ENCODE measurements at regions not wholly inside any gene's neighbourhood (a gene's known extent, or its start where the extent isn't known, plus 50 kb on each side); places are given as distances from the start of the nearest gene placed in this dataset.

DNA sequence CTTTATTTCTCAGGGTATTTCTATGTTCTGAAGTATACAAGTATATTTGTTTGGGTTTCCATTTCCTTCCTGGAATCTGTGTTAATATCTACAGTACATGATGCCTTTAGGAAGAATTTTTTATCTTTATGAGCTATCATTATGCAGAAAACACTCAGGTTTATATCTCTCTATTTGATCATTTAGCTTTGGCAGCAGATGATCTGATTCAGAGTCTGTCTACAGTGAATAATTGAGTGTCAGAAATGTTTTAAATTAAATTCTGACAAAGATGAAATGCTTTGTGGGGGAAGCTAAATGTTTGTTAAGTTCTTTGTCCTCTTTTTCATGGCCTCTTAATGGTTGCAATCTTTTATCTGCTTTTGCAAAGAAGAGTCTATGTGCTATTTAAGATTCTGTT lies 2141.0 kb upstream of the ACO1 start:
- SMC1A ChIA-PET (ENCODE audit: uncharacterized antibody, unreplicated experiment), result no interaction called here

More for the DNA sequence above, 2141.0 kb upstream of the ACO1 start:
- no peak for DNase-seq (ENCODE audit: low read depth, low spot score)
- Histone ChIP-seq H3K36me3 (ENCODE audit: control insufficient read depth in 2 of 2, insufficient read depth in 2 of 2, low read length in 1 of 2) (no peaks in the 10 kb centered on the region), H3K27me3 (replicated peaks in 1 of 2; ENCODE audit: control insufficient read depth in 2 of 2, insufficient read depth in 2 of 2, low read length in 1 of 2) (no peaks in the 10 kb centered on the region), H3K4me1 (ENCODE audit: control insufficient read depth, insufficient read depth, low read length) (no peaks in the 10 kb centered on the region), H3K4me3 (no peak overlapping the region), H3K4me2 (ENCODE audit: control insufficient read depth, insufficient read depth) (no peak overlapping the region), H3K9ac (ENCODE audit: control insufficient read depth, insufficient read depth, low read length) (no peak overlapping the region), H3K27ac (ENCODE audit: control insufficient read depth, insufficient read depth) (no peak overlapping the region), H3K79me2 (ENCODE audit: control insufficient read depth, insufficient read depth, low read length) (no peaks in the 10 kb centered on the region), H3K9me3 (replicated peaks; ENCODE audit: control insufficient read depth, insufficient read depth, low read length) (no peaks in the 10 kb centered on the region), H2AFZ (ENCODE audit: control insufficient read depth, low read depth, low read length) (no peak overlapping the region), H4K20me1 (ENCODE audit: control insufficient read depth, insufficient read depth) (no peaks in the 10 kb centered on the region)
- no peak for ATAC-seq
- in situ Hi-C loops (cut with MboI) (no loop called here), intact Hi-C loops (cut with micrococcal nuclease; ENCODE audit: unreplicated experiment) (no loop called here)
- RAD21 ChIA-PET (ENCODE audit: unreplicated experiment), result no interaction called here
- no TSS peak for BruUV-seq (replicated peaks)
- POLR2A ChIA-PET, result no interaction called here
- CTCF ChIA-PET, result interaction anchor here (0.6 kb wide), 1 partner anchor 783 kb away, joined by 4 read pairs; no protein-coding TSS in a partner anchor
- no peak for FAIRE-seq
- TF ChIP-seq MEF2A (IDR thresholded peaks at IDR 0.05; ENCODE audit: insufficient read depth, low read depth, low read length), result no peak
- no peak for TF ChIP-seq IKZF2 (IDR thresholded peaks at IDR 0.05)
- TF ChIP-seq, protein P1, sequence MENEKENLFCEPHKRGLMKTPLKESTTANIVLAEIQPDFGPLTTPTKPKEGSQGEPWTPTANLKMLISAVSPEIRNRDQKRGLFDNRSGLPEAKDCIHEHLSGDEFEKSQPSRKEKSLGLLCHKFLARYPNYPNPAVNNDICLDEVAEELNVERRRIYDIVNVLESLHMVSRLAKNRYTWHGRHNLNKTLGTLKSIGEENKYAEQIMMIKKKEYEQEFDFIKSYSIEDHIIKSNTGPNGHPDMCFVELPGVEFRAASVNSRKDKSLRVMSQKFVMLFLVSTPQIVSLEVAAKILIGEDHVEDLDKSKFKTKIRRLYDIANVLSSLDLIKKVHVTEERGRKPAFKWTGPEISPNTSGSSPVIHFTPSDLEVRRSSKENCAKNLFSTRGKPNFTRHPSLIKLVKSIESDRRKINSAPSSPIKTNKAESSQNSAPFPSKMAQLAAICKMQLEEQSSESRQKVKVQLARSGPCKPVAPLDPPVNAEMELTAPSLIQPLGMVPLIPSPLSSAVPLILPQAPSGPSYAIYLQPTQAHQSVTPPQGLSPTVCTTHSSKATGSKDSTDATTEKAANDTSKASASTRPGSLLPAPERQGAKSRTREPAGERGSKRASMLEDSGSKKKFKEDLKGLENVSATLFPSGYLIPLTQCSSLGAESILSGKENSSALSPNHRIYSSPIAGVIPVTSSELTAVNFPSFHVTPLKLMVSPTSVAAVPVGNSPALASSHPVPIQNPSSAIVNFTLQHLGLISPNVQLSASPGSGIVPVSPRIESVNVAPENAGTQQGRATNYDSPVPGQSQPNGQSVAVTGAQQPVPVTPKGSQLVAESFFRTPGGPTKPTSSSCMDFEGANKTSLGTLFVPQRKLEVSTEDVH (IDR thresholded peaks at IDR 0.05; ENCODE audit: low read depth, partially characterized antibody), result no peak
- no peak for TF ChIP-seq DPF2 (IDR thresholded peaks at IDR 0.05)
- TF ChIP-seq CBX3 (IDR thresholded peaks at IDR 0.05; ENCODE audit: borderline replicate concordance, low read depth), result no peak
- no peak for TF ChIP-seq NR2C2 (IDR thresholded peaks at IDR 0.05; ENCODE audit: borderline replicate concordance, control insufficient read depth, insufficient read length, low read depth)
- TF ChIP-seq EED (IDR thresholded peaks at IDR 0.05; ENCODE audit: low read depth), result no peak
- TF ChIP-seq, protein P2, sequence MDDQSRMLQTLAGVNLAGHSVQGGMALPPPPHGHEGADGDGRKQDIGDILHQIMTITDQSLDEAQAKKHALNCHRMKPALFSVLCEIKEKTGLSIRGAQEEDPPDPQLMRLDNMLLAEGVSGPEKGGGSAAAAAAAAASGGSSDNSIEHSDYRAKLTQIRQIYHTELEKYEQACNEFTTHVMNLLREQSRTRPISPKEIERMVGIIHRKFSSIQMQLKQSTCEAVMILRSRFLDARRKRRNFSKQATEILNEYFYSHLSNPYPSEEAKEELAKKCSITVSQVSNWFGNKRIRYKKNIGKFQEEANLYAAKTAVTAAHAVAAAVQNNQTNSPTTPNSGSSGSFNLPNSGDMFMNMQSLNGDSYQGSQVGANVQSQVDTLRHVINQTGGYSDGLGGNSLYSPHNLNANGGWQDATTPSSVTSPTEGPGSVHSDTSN (IDR thresholded peaks at IDR 0.05; ENCODE audit: insufficient replicate concordance, low read depth, low read length), result no peak
- TF ChIP-seq RELA (IDR thresholded peaks at IDR 0.05; ENCODE audit: borderline replicate concordance, partially characterized antibody), result no peak
- TF ChIP-seq SRF (IDR thresholded peaks at IDR 0.05; ENCODE audit: low read depth in 2 of 2, low read length in 2 of 2), result no peak
- no peak for TF ChIP-seq SREBF2 (IDR thresholded peaks at IDR 0.05; ENCODE audit: low read length)
- TF ChIP-seq KDM1A (IDR thresholded peaks at IDR 0.05; ENCODE audit: borderline replicate concordance), result no peak
